ENCODE measurements at regions not wholly inside any gene's neighbourhood (a gene's known extent, or its start where the extent isn't known, plus 50 kb on each side); places are given as distances from the start of the nearest gene placed in this dataset.
"Not testable (repeated sequence)": the region's sequence is repeated elsewhere in the genome, so short reads cannot be mapped to it uniquely, and the experiment has no call there.

- H3K27me3 ChIP-seq, result no peaks in the 10 kb centered on the region
- H3K36me3 ChIP-seq, result no peaks in the 10 kb centered on the region
- 73 to 82% methylated on average over 4 of the region's 4 CpGs for WGBS, 2 donors
- intact Hi-C loops (cut with DNase I), result no loop called here
- no peak for DNase-seq
- no peaks in the 10 kb centered on the region for H3K4me1 ChIP-seq
- H3K4me3 ChIP-seq, result no peak overlapping the region
- TF ChIP-seq POLR2AphosphoS5 (IDR thresholded peaks at IDR 0.05) (no peak), POLR2A (IDR thresholded peaks at IDR 0.05) (no peak), CTCF (IDR thresholded peaks at IDR 0.05) (no peak), EP300 (IDR thresholded peaks at IDR 0.05) (no peak)
- H3K9me3 ChIP-seq, result no peaks in the 10 kb centered on the region
- no peak overlapping the region for H3K27ac ChIP-seq
Observed at GRCh38 chr22:33985506-33985905, 65.2 kb upstream of the LARGE1 start.

- WGBS, 2 donors, result 74 to 88% methylated on average over 6 of the region's 6 CpGs
- TF ChIP-seq POLR2AphosphoS5 (IDR thresholded peaks at IDR 0.05), result no peak
- no peak for TF ChIP-seq CTCF (IDR thresholded peaks at IDR 0.05)
- no peak for TF ChIP-seq EP300 (IDR thresholded peaks at IDR 0.05)
- no peak for TF ChIP-seq POLR2A (IDR thresholded peaks at IDR 0.05)
- Histone ChIP-seq H3K9me3 (no peaks in the 10 kb centered on the region), H3K27ac (no peak overlapping the region), H3K4me1 (no peaks in the 10 kb centered on the region), H3K27me3 (no peaks in the 10 kb centered on the region), H3K4me3 (no peak overlapping the region), H3K36me3 (no peaks in the 10 kb centered on the region)
- no peak for DNase-seq
- intact Hi-C loops (cut with DNase I), result no loop called here
Observed at GRCh38 chr22:33986167-33986771, 66.0 kb upstream of the LARGE1 start.

GRCh38 chr22:33986954-33987353 lies 66.7 kb upstream of the LARGE1 start:
- TF ChIP-seq EP300 (IDR thresholded peaks at IDR 0.05) (no peak), CTCF (IDR thresholded peaks at IDR 0.05) (no peak), POLR2A (IDR thresholded peaks at IDR 0.05) (no peak), POLR2AphosphoS5 (IDR thresholded peaks at IDR 0.05) (no peak)
- H3K27me3 ChIP-seq, result no peaks in the 10 kb centered on the region
- H3K4me1 ChIP-seq, result no peaks in the 10 kb centered on the region
- H3K27ac ChIP-seq, result no peak overlapping the region
- no peaks in the 10 kb centered on the region for H3K36me3 ChIP-seq
- no peaks in the 10 kb centered on the region for H3K9me3 ChIP-seq
- 31 to 48% methylated on average over 5 of the region's 5 CpGs for WGBS, 2 donors
- no peak overlapping the region for H3K4me3 ChIP-seq
- intact Hi-C loops (cut with DNase I), result no loop called here
- no peak for DNase-seq

GRCh38 chr22:33989263-33989662 lies 69.0 kb upstream of the LARGE1 start:
- not testable (repeated sequence) for H3K27me3 ChIP-seq

GRCh38 chr22:33991620-33992019 lies 71.3 kb upstream of the LARGE1 start:
- WGBS, 2 donors, result 52 to 64% methylated on average over 1 of the region's 1 CpG
- intact Hi-C loops (cut with DNase I), result no loop called here
- TF ChIP-seq POLR2AphosphoS5 (IDR thresholded peaks at IDR 0.05) (no peak), EP300 (IDR thresholded peaks at IDR 0.05) (no peak), POLR2A (IDR thresholded peaks at IDR 0.05) (no peak), CTCF (IDR thresholded peaks at IDR 0.05) (no peak)
- no peak overlapping the region for H3K27ac ChIP-seq
- H3K9me3 ChIP-seq, result no peaks in the 10 kb centered on the region
- H3K4me1 ChIP-seq, result no peaks in the 10 kb centered on the region
- no peak for DNase-seq
- no peaks in the 10 kb centered on the region for H3K27me3 ChIP-seq
- H3K4me3 ChIP-seq, result no peak overlapping the region
- H3K36me3 ChIP-seq, result no peaks in the 10 kb centered on the region

More at GRCh38 chr22:33989263-33989662, 69.0 kb upstream of the LARGE1 start:
- H3K36me3 ChIP-seq; intact Hi-C loops (cut with DNase I); DNase-seq; H3K4me3 ChIP-seq; H3K27ac ChIP-seq; H3K4me1 ChIP-seq; H3K9me3 ChIP-seq: not testable (repeated sequence)
- WGBS, 2 donors, result 95% methylated on average over 7 of the region's 7 CpGs
